ENCODE measurements at regions not wholly inside any gene's neighbourhood (a gene's known extent, or its start where the extent isn't known, plus 50 kb on each side); places are given as distances from the start of the nearest gene placed in this dataset.
A peak's percentile ranks its signal among the peaks of the same experiment; 100 is the strongest.

- Histone ChIP-seq H3K27ac (ENCODE audit: low read length, poor library complexity, severe bottlenecking) (no peak overlapping the region), H3K14ac (ENCODE audit: low read length in 2 of 2) (peak overlapping the region in 1 of 2 experiments; percentile 83), H3K4me2 (ENCODE audit: low read length, poor library complexity, severe bottlenecking) (no peak overlapping the region), H2AK5ac (ENCODE audit: low read length, severe bottlenecking) (no peak overlapping the region), H2BK12ac (ENCODE audit: low read length in 2 of 2) (peak overlapping the region in 1 of 2 experiments; percentile 66), H2BK15ac (ENCODE audit: low read depth, poor library complexity, severe bottlenecking) (no peak overlapping the region), H3K9me3 (ENCODE audit: control insufficient read depth, low read length) (no peaks in the 10 kb centered on the region), H3K36me3 (ENCODE audit: control insufficient read depth in 1 of 2, insufficient read depth in 2 of 2, low read depth in 1 of 2, low read length in 2 of 2) (no peaks in the 10 kb centered on the region), H3K79me1 (replicated peaks; ENCODE audit: low read length, poor library complexity, severe bottlenecking) (no peaks in the 10 kb centered on the region), H3K4me3 (ENCODE audit: insufficient read depth in 1 of 2, low read depth in 1 of 2, low read length in 2 of 2) (peak overlapping the region in 1 of 2 experiments; percentile 24), H4K91ac (ENCODE audit: low read length) (peak overlapping the region; percentile 25), H2BK5ac (ENCODE audit: low read depth, low read length, poor library complexity, severe bottlenecking) (no peak overlapping the region), H3K18ac (ENCODE audit: low read depth in 1 of 2, low read length in 2 of 2) (no peak overlapping the region), H2BK120ac (ENCODE audit: low read depth, low read length) (no peak overlapping the region), H2AFZ (ENCODE audit: low read depth, low read length) (no peak overlapping the region), H3K4me1 (ENCODE audit: control insufficient read depth, insufficient read depth, low read depth, low read length) (no peaks in the 10 kb centered on the region), H3K23ac (ENCODE audit: low read length in 2 of 2) (no peak overlapping the region), H4K8ac (ENCODE audit: low read length) (no peak overlapping the region), H3K9ac (ENCODE audit: low read length) (no peak overlapping the region), H3K27me3 (ENCODE audit: control insufficient read depth in 1 of 2, insufficient read depth in 1 of 2, low read length in 2 of 2) (peaks cover 24 to 81% of the 10 kb centered on the region in 2 experiments), H3K4ac (ENCODE audit: low read depth in 1 of 2, low read length in 2 of 2) (no peak overlapping the region)
- no peak for DNase-seq
- 92% methylated on average over 31 of the region's 34 CpGs for WGBS
Measured at GRCh38 chr1:38783640-38784229, 75.8 kb downstream of the RRAGC start.

DNA sequence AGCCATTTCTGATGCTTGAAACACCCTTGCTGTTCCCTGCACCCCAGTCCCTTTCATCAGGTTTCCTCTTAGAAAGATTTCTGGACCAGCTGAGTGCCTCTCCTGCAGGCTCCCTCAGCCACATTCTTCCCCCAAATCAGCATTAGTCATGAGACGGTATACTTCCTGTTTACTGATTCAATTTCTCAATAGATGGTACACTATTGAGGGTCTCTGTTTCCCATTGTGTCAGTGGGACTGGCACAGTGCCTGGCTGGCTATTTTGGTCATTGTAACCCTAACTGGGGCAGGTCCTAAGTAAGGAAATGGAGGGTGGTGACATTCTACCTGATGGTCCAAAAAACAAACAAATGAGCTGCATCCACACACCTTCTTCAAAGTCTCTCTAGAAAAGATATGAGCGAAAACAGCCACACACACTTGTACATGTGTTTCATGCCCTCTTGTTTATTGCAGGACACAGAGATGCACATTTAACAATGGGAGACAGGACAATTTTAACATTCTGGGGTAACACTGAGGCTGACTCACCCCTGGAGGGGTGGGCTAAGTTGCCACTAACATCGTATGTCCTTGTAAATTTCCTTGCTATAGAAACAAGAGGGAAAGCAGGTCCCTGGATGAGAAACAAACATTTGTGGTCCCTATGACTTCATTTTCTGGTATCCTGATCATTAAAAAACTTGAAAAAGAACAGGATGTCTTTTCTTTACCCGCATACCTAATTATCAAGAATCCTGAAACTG lies 77.5 kb downstream of the RRAGC start:
- Histone ChIP-seq H3K4me2 (ENCODE audit: low read length, poor library complexity, severe bottlenecking) (no peak overlapping the region), H3K9ac (ENCODE audit: low read length) (no peak overlapping the region), H3K36me3 (ENCODE audit: control insufficient read depth in 1 of 2, insufficient read depth in 2 of 2, low read depth in 1 of 2, low read length in 2 of 2) (no peaks in the 10 kb centered on the region), H2BK5ac (ENCODE audit: low read depth, low read length, poor library complexity, severe bottlenecking) (no peak overlapping the region), H3K4ac (ENCODE audit: low read depth in 1 of 2, low read length in 2 of 2) (no peak overlapping the region), H3K4me3 (ENCODE audit: insufficient read depth in 1 of 2, low read depth in 1 of 2, low read length in 2 of 2) (no peak overlapping the region), H2BK12ac (ENCODE audit: low read length in 2 of 2) (no peak overlapping the region), H2BK120ac (ENCODE audit: low read depth, low read length) (no peak overlapping the region), H3K27ac (ENCODE audit: low read length, poor library complexity, severe bottlenecking) (no peak overlapping the region), H2AFZ (ENCODE audit: low read depth, low read length) (no peak overlapping the region), H4K8ac (ENCODE audit: low read length) (no peak overlapping the region), H3K14ac (ENCODE audit: low read length in 2 of 2) (no peak overlapping the region), H3K79me1 (replicated peaks; ENCODE audit: low read length, poor library complexity, severe bottlenecking) (no peaks in the 10 kb centered on the region), H3K4me1 (ENCODE audit: control insufficient read depth, insufficient read depth, low read depth, low read length) (no peaks in the 10 kb centered on the region), H3K9me3 (ENCODE audit: control insufficient read depth, low read length) (no peaks in the 10 kb centered on the region), H4K91ac (ENCODE audit: low read length) (no peak overlapping the region), H2BK15ac (ENCODE audit: low read depth, poor library complexity, severe bottlenecking) (no peak overlapping the region), H3K23ac (ENCODE audit: low read length in 2 of 2) (no peak overlapping the region), H3K27me3 (ENCODE audit: control insufficient read depth in 1 of 2, insufficient read depth in 1 of 2, low read length in 2 of 2) (peaks cover 20 to 81% of the 10 kb centered on the region in 2 experiments), H3K18ac (ENCODE audit: low read depth in 1 of 2, low read length in 2 of 2) (peak overlapping the region in 1 of 2 experiments; percentile 54), H2AK5ac (ENCODE audit: low read length, severe bottlenecking) (no peak overlapping the region)
- peak; percentile 29 for DNase-seq
- 30% methylated on average over 2 of the region's 4 CpGs for WGBS

DNA sequence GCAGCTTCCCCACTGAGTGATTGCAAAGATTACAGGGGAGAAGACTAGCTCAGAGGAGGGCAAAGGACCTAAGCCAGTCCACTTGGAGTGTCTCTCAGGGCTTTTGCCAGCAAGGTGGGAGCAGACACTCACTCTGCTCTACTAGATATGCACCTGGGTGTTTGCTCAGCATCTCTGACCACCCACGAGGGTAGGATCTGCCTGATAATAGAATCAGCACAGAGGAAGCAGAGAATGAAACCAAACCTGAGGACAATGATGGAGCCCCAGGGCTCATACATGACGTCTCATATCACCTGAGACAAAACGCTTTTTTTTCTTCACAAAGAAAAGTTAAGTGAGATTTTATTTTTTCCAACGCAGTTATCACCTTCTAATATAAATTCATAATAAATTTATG lies 79.4 kb downstream of the RRAGC start:
- Histone ChIP-seq H2BK12ac (ENCODE audit: low read length in 2 of 2) (no peak overlapping the region), H3K14ac (ENCODE audit: low read length in 2 of 2) (no peak overlapping the region), H3K27me3 (ENCODE audit: control insufficient read depth in 1 of 2, insufficient read depth in 1 of 2, low read length in 2 of 2) (peaks cover 20 to 68% of the 10 kb centered on the region in 2 experiments), H3K23ac (ENCODE audit: low read length in 2 of 2) (no peak overlapping the region), H4K8ac (ENCODE audit: low read length) (no peak overlapping the region), H2BK15ac (ENCODE audit: low read depth, poor library complexity, severe bottlenecking) (no peak overlapping the region), H3K79me1 (replicated peaks; ENCODE audit: low read length, poor library complexity, severe bottlenecking) (no peaks in the 10 kb centered on the region), H2BK5ac (ENCODE audit: low read depth, low read length, poor library complexity, severe bottlenecking) (no peak overlapping the region), H3K9me3 (ENCODE audit: control insufficient read depth, low read length) (no peaks in the 10 kb centered on the region), H2BK120ac (ENCODE audit: low read depth, low read length) (no peak overlapping the region), H3K4ac (ENCODE audit: low read depth in 1 of 2, low read length in 2 of 2) (no peak overlapping the region), H3K9ac (ENCODE audit: low read length) (no peak overlapping the region), H4K91ac (ENCODE audit: low read length) (no peak overlapping the region), H3K36me3 (ENCODE audit: control insufficient read depth in 1 of 2, insufficient read depth in 2 of 2, low read depth in 1 of 2, low read length in 2 of 2) (no peaks in the 10 kb centered on the region), H3K4me1 (ENCODE audit: control insufficient read depth, insufficient read depth, low read depth, low read length) (no peaks in the 10 kb centered on the region), H3K18ac (ENCODE audit: low read depth in 1 of 2, low read length in 2 of 2) (no peak overlapping the region), H3K4me3 (ENCODE audit: insufficient read depth in 1 of 2, low read depth in 1 of 2, low read length in 2 of 2) (no peak overlapping the region), H3K27ac (ENCODE audit: low read length, poor library complexity, severe bottlenecking) (no peak overlapping the region), H2AK5ac (ENCODE audit: low read length, severe bottlenecking) (no peak overlapping the region), H2AFZ (ENCODE audit: low read depth, low read length) (no peak overlapping the region), H3K4me2 (ENCODE audit: low read length, poor library complexity, severe bottlenecking) (no peak overlapping the region)
- 75% methylated on average over 2 of the region's 4 CpGs for WGBS
- no peak for DNase-seq

- Histone ChIP-seq H3K79me1 (replicated peaks; ENCODE audit: low read length, poor library complexity, severe bottlenecking) (no peaks in the 10 kb centered on the region), H3K4me3 (ENCODE audit: insufficient read depth in 1 of 2, low read depth in 1 of 2, low read length in 2 of 2) (no peak overlapping the region), H3K27me3 (ENCODE audit: control insufficient read depth in 1 of 2, insufficient read depth in 1 of 2, low read length in 2 of 2) (peaks cover 20 to 67% of the 10 kb centered on the region in 2 experiments), H4K8ac (ENCODE audit: low read length) (no peak overlapping the region), H3K23ac (ENCODE audit: low read length in 2 of 2) (no peak overlapping the region), H3K4ac (ENCODE audit: low read depth in 1 of 2, low read length in 2 of 2) (no peak overlapping the region), H3K14ac (ENCODE audit: low read length in 2 of 2) (no peak overlapping the region), H2BK15ac (ENCODE audit: low read depth, poor library complexity, severe bottlenecking) (no peak overlapping the region), H3K9ac (ENCODE audit: low read length) (no peak overlapping the region), H3K4me2 (ENCODE audit: low read length, poor library complexity, severe bottlenecking) (no peak overlapping the region), H3K18ac (ENCODE audit: low read depth in 1 of 2, low read length in 2 of 2) (no peak overlapping the region), H3K9me3 (ENCODE audit: control insufficient read depth, low read length) (no peaks in the 10 kb centered on the region), H3K36me3 (ENCODE audit: control insufficient read depth in 1 of 2, insufficient read depth in 2 of 2, low read depth in 1 of 2, low read length in 2 of 2) (no peaks in the 10 kb centered on the region), H2BK5ac (ENCODE audit: low read depth, low read length, poor library complexity, severe bottlenecking) (no peak overlapping the region), H2AFZ (ENCODE audit: low read depth, low read length) (no peak overlapping the region), H2BK120ac (ENCODE audit: low read depth, low read length) (no peak overlapping the region), H2BK12ac (ENCODE audit: low read length in 2 of 2) (no peak overlapping the region), H3K27ac (ENCODE audit: low read length, poor library complexity, severe bottlenecking) (no peak overlapping the region), H2AK5ac (ENCODE audit: low read length, severe bottlenecking) (no peak overlapping the region), H3K4me1 (ENCODE audit: control insufficient read depth, insufficient read depth, low read depth, low read length) (no peaks in the 10 kb centered on the region), H4K91ac (ENCODE audit: low read length) (no peak overlapping the region)
- WGBS = 83% methylated on average over 3 of the region's 5 CpGs
- no peak for DNase-seq
Measured at GRCh38 chr1:38779491-38779890, 80.1 kb downstream of the RRAGC start.

Measured in mesenchymal stem cell (in vitro differentiated cells and primary cell).